ENCODE measurements at regions not wholly inside any gene's neighbourhood (a gene's known extent, or its start where the extent isn't known, plus 50 kb on each side); places are given as distances from the start of the nearest gene placed in this dataset.

GRCh38 chr21:27569091-27569490 is 602.2 kb upstream of the ADAMTS5 start:
- Mint-ChIP-seq H3K27ac (no peak overlapping the region), H3K27me3 (ENCODE audit: low read depth, poor library complexity) (peaks cover 4% of the 10 kb centered on the region), H3K36me3 (ENCODE audit: low read depth) (no peaks in the 10 kb centered on the region), H3K9me3 (no peaks in the 10 kb centered on the region), H3K4me1 (peaks cover 8% of the 10 kb centered on the region), H3K4me3 (no peak overlapping the region)
- no peak for DNase-seq
- no peak for TF ChIP-seq CTCF (IDR thresholded peaks at IDR 0.05)

- Mint-ChIP-seq H3K4me3 (no peak overlapping the region), H3K36me3 (ENCODE audit: low read depth) (no peaks in the 10 kb centered on the region), H3K4me1 (peaks cover 8% of the 10 kb centered on the region), H3K27me3 (ENCODE audit: low read depth, poor library complexity) (no peaks in the 10 kb centered on the region), H3K9me3 (no peaks in the 10 kb centered on the region), H3K27ac (no peak overlapping the region)
- no peak for TF ChIP-seq CTCF (IDR thresholded peaks at IDR 0.05)
- no peak for DNase-seq
Measured at GRCh38 chr21:27567381-27567780, 600.5 kb upstream of the ADAMTS5 start.

- Mint-ChIP-seq H3K9me3 (no peaks in the 10 kb centered on the region), H3K27me3 (ENCODE audit: low read depth, poor library complexity) (no peaks in the 10 kb centered on the region), H3K27ac (no peak overlapping the region), H3K4me3 (no peak overlapping the region), H3K4me1 (peaks cover 8% of the 10 kb centered on the region), H3K36me3 (ENCODE audit: low read depth) (no peaks in the 10 kb centered on the region)
- DNase-seq, result no peak
- TF ChIP-seq CTCF (IDR thresholded peaks at IDR 0.05), result no peak
Measured at GRCh38 chr21:27566521-27566920, 599.6 kb upstream of the ADAMTS5 start.

GRCh38 chr21:27565364-27565763 is 598.5 kb upstream of the ADAMTS5 start:
- TF ChIP-seq CTCF (IDR thresholded peaks at IDR 0.05), result no peak
- Mint-ChIP-seq H3K36me3 (ENCODE audit: low read depth) (no peaks in the 10 kb centered on the region), H3K4me3 (no peak overlapping the region), H3K27me3 (ENCODE audit: low read depth, poor library complexity) (no peaks in the 10 kb centered on the region), H3K27ac (no peak overlapping the region), H3K9me3 (no peaks in the 10 kb centered on the region), H3K4me1 (peaks cover 8% of the 10 kb centered on the region)
- no peak for DNase-seq

- DNase-seq, result peak; percentile 23
- Mint-ChIP-seq H3K36me3 (ENCODE audit: low read depth) (no peaks in the 10 kb centered on the region), H3K4me3 (no peak overlapping the region), H3K9me3 (no peaks in the 10 kb centered on the region), H3K27me3 (ENCODE audit: low read depth, poor library complexity) (no peaks in the 10 kb centered on the region), H3K4me1 (peaks cover 8% of the 10 kb centered on the region), H3K27ac (no peak overlapping the region)
- peak; percentile 62 for TF ChIP-seq CTCF (IDR thresholded peaks at IDR 0.05)
Measured at GRCh38 chr21:27564684-27565301, 597.9 kb upstream of the ADAMTS5 start.

GRCh38 chr21:27562303-27562702 is 595.4 kb upstream of the ADAMTS5 start:
- TF ChIP-seq CTCF (IDR thresholded peaks at IDR 0.05), result no peak
- DNase-seq, result no peak
- Mint-ChIP-seq H3K36me3 (ENCODE audit: low read depth) (no peaks in the 10 kb centered on the region), H3K4me3 (no peak overlapping the region), H3K4me1 (peaks cover 8% of the 10 kb centered on the region), H3K27me3 (ENCODE audit: low read depth, poor library complexity) (no peaks in the 10 kb centered on the region), H3K27ac (no peak overlapping the region), H3K9me3 (no peaks in the 10 kb centered on the region)

Data from nephron progenitor cell (in vitro differentiated cells).